GM23248 (cell line): ENCODE measurements at regions not wholly inside any gene's neighbourhood (a gene's known extent, or its start where the extent isn't known, plus 50 kb on each side); places are given as distances from the start of the nearest gene placed in this dataset.

ENCODE experiments used
- EZH2 ChIP-seq: fragments of 200-600 bp; sonication (generic); IDR thresholded peaks from 2 replicates; pipeline ENCODE4 v1.6.1; 2018; ENCODE audit warnings: antibody characterized with exemption, mild to moderate bottlenecking; ENCODE audit not compliant: insufficient read depth, poor library complexity, severe bottlenecking
- EZH2phosphoT487 ChIP-seq: fragments of 200-600 bp; sonication (generic); IDR thresholded peaks from 2 replicates; pipeline ENCODE4 v1.6.1; 2018; ENCODE audit warnings: antibody characterized with exemption, moderate library complexity, mild to moderate bottlenecking, low read depth; ENCODE audit not compliant: insufficient read depth

- TF ChIP-seq EZH2 = no peak
- no peak for TF ChIP-seq EZH2phosphoT487
Measured at GRCh38 chr2:16257322-16258028, 317.1 kb downstream of the MYCN start.
